Posterior cingulate gyrus (tissue), 11 donors: ENCODE measurements at regions not wholly inside any gene's neighbourhood (a gene's known extent, or its start where the extent isn't known, plus 50 kb on each side); places are given as distances from the start of the nearest gene placed in this dataset.
"Not testable (repeated sequence)": the region's sequence is repeated elsewhere in the genome, so short reads cannot be mapped to it uniquely, and the experiment has no call there.

Source experiments
- DNase-seq, 10 donors: peaks; one replicate each; pipeline versions ENCODE4 v3.0.0 to v3.0.0-alpha.2; 2020 to 2021; ENCODE audit warnings: mixed read lengths in 3 of 10
- intact Hi-C: fragments of 100-400 bp; cut with DNase I; formaldehyde crosslinking; loops from one replicate; pipeline ENCODE4 v1.15.1; 2023

DNA sequence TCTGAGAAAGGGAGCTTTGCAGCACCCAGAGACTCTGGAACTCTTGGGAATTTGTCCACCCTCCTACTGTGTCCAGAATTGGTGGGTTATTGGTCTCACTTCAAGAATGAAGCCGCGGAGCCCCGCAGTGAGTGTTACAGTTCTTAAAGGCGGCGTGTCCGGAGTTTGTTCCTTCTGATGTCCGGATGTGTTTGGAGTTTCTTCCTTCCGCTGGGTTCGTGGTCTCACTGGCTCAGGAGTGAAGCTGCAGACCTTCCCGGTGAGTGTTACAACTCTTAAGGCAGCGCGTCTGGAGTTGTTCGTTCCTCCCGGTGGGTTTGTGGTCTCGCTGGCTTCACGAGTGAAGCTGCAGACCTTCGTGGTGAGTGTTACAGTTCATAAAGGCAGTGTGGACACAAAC is 824.7 kb downstream of the LRRTM4 start:
- intact Hi-C loops, result not testable (repeated sequence)

GRCh38 chr2:76692908-76693307 is 829.3 kb downstream of the LRRTM4 start:
- DNase-seq, result peak in 1 of 10 donors; percentile 63
- intact Hi-C loops, result no loop called here

More for the DNA sequence above, 824.7 kb downstream of the LRRTM4 start:
- DNase-seq, result peak in 1 of 10 donors; percentile 49

GRCh38 chr2:76688732-76689131 is 833.4 kb downstream of the LRRTM4 start:
- intact Hi-C loops, result no loop called here

DNA sequence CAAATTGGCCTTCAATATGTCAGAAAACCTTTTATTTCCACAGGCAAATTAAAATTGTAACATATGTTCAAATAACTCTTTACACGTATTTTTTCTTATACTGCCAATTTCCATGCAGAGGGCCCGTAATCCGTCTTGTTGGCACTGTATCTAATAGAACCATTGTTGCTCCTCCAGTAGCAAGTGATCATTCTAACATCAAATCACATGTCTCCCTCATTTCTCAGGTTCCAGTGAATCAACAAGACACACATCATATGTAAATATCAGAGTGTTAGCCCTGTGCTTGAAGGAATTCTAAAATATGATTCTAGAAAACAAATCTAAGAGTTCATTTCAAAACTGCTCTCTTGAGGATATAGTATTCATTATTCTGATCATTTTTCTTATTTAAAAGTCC is 834.3 kb downstream of the LRRTM4 start:
- intact Hi-C loops, result no loop called here
- DNase-seq, result no peak

More at GRCh38 chr2:76688732-76689131, 833.4 kb downstream of the LRRTM4 start:
- no peak for DNase-seq

GRCh38 chr2:76684756-76685155 is 837.4 kb downstream of the LRRTM4 start:
- intact Hi-C loops, result no loop called here
- DNase-seq, result no peak

DNA sequence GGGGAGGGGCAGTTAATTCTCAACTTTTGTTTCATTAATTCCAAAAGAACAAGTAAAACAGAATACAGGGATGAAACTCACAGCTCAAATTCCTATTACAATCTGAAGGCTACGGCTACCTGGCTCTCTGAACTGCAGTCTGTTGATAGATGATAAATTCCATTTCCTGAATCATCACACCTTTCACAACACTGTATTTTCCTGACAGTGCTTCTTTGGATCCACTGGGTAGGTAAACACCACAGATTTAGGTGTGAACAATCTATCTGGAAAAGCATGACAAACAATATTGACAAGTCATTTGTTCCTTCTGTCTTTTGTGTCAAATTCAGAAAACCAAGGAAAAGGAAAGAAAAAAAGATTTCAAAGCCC is 843.2 kb downstream of the LRRTM4 start:
- intact Hi-C loops, result no loop called here

GRCh38 chr2:76678383-76679024 is 843.7 kb downstream of the LRRTM4 start:
- no peak for DNase-seq

More for the DNA sequence above, 843.2 kb downstream of the LRRTM4 start:
- no peak for DNase-seq

GRCh38 chr2:76675212-76675611 is 847.0 kb downstream of the LRRTM4 start:
- intact Hi-C loops, result no loop called here
- no peak for DNase-seq

More at GRCh38 chr2:76678383-76679024, 843.7 kb downstream of the LRRTM4 start:
- intact Hi-C loops, result no loop called here

DNA sequence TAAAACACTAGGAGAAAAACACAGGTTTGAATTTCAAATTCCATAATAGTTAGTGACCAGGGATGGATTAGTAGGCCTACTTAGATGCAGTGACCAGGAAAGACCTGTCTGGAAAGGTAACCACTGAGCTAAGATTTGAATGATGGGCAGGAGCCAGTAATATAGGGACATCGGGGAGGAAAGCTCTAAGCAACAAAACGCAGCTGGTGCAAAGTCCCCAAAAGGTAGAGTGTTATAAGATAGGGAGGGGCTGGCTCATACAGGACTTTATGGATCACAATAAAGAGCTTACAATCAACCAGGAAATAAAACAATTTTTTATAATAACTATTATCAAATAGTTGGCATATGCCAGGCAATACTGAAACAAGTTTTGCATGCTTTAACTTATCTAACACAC is 849.4 kb downstream of the LRRTM4 start:
- no peak for DNase-seq
- intact Hi-C loops, result no loop called here

- no peak for DNase-seq
Measured at GRCh38 chr2:76669966-76670465, 852.2 kb downstream of the LRRTM4 start.

GRCh38 chr2:76668279-76668678 is 853.9 kb downstream of the LRRTM4 start:
- intact Hi-C loops, result no loop called here
- DNase-seq, result no peak

More at GRCh38 chr2:76669966-76670465, 852.2 kb downstream of the LRRTM4 start:
- intact Hi-C loops, result no loop called here

GRCh38 chr2:76667821-76668271 is 854.3 kb downstream of the LRRTM4 start:
- intact Hi-C loops, result no loop called here
- DNase-seq, result peak in 1 of 10 donors; percentile 22

- intact Hi-C loops, result no loop called here
- DNase-seq, result peak in 1 of 10 donors; percentile 18
Measured at GRCh38 chr2:76642129-76642528, 880.0 kb downstream of the LRRTM4 start.

GRCh38 chr2:76641506-76641905 is 880.7 kb downstream of the LRRTM4 start:
- no peak for DNase-seq
- intact Hi-C loops, result no loop called here

GRCh38 chr2:76640905-76641304 is 881.3 kb downstream of the LRRTM4 start:
- intact Hi-C loops, result no loop called here
- DNase-seq, result peak in 9 of 10 donors; percentile 19 to 90 (median 35)

GRCh38 chr2:76639171-76639680 is 883.0 kb downstream of the LRRTM4 start:
- intact Hi-C loops, result no loop called here

DNA sequence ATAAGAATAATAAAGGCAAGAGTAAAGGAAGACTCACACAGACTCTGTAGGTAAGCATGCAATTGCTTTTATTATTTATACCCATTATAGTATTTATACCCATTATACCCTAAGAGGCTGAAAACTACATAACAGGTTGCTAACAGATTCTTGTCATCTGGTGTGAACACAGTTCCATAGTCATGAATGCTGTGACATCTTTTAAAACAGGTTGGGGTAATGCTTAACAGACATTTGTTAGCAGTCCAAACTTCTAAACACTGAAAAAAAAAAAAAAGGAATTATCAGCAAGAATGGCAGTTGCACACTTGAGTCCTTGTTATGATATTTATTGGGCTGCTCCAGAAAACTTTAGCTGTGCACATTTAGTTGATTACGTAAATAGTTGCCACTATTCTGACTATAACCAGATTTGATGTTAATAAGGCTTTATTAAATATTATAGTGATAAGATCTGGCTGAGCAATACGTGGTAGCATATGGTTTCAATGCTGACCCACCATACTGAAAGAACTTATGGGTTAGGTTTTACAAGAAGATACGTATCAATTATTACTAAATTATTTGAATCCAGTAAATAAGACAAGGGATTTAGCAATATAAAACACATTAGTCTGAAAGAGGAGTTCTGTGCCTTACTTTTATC is 888.8 kb downstream of the LRRTM4 start:
- intact Hi-C loops, result no loop called here
- no peak for DNase-seq

More at GRCh38 chr2:76639171-76639680, 883.0 kb downstream of the LRRTM4 start:
- DNase-seq, result no peak

DNA sequence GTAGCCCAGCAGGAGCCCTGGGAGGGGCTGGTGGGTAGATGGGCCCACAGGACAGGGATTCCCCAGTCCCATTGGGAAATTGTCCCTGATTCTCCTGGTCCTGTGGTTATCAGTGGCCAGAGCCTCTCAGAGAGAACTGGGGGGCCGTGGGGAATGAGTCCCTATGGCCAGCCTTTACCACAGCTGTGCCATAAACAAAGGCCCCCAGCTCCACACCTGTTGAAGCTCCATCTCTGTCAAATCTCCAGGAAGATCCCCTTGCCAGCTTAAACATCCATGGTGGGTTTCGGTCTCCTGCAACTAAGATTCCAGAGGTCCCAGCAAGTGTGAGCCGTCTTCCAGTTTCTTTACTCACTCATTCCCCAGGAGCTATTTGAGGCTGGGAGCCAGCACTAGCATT is 897.1 kb downstream of the LRRTM4 start:
- peak in 1 of 10 donors; percentile 18 for DNase-seq
- intact Hi-C loops, result no loop called here

GRCh38 chr2:76613330-76613729 is 902.6 kb upstream of the GCFC2 start:
- no peak for DNase-seq
- intact Hi-C loops, result no loop called here

GRCh38 chr2:76612764-76613163 is 902.0 kb upstream of the GCFC2 start:
- no peak for DNase-seq
- intact Hi-C loops, result no loop called here

DNA sequence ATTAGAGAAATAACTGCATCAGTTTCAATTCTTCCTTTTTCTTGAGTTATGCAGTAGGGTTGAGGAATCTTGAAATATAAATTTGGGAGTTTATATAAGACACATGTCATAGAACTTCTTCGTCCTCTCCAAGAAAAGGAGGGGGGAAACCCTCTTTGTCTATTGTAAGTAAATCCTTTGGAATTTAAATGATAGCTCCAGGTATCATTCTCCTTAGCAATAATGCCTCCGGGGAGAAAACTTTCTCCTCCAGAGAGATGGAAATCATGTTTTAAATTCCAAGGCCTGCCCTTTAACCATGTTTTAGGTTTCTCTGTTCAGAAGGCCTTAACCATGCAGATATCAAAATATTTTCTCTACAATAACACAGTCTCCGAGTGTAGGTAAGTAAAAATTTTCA is 899.7 kb upstream of the GCFC2 start:
- DNase-seq, result no peak
- intact Hi-C loops, result no loop called here
